ENCODE measurements at regions not wholly inside any gene's neighbourhood (a gene's known extent, or its start where the extent isn't known, plus 50 kb on each side); places are given as distances from the start of the nearest gene placed in this dataset.

DNA sequence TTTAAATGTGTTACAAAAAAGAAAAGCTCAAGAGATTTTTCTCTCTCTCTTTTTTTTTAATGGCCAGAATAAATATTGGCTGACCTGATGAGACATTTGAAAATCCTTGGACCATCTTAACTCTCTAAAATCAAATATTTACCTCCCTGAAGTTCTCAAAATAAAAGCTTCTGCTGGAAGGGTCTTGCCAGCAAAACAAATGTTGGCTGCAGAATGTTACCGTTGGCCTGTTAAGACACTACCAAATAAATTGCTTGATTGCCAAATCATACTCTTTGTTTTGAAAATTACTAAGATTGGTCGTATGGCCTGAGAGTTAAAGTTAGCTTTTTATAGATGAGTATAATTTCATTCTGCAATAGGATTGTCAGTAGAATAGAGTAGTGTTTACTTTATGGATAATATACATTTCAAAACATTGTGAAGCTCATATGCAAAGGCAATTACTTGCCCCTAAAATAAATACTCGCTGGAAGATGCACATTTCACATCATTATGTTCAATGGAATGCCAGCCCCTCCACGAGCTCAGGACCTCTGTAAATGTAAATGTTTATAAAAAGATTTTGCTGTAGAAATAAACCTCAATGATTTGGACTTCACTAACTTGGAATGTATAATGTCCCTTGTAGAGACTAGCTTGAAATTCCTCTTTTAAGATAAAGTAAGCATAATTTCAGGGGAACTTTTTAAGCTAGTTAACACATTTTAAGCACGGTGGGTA is 193.4 kb downstream of the SOX11 start:
- intact Hi-C loops (cut with micrococcal nuclease), result no loop called here
- no peak overlapping the region for H3K4me2 ChIP-seq (replicated peaks; ENCODE audit: low read depth, low read length, poor library complexity, severe bottlenecking)
- CTCF ChIA-PET, result no interaction called here
- H4K20me1 ChIP-seq (ENCODE audit: control insufficient read depth, insufficient read depth, low read length, poor library complexity, severe bottlenecking), result no peaks in the 10 kb centered on the region
- H3K4me3 Mint-ChIP-seq, result no peak overlapping the region
- H3K27me3 ChIP-seq (replicated peaks in 1 of 4; ENCODE audit: control extremely low read depth in 1 of 4, control insufficient read depth in 3 of 4, insufficient read depth in 4 of 4, low read length in 3 of 4), result no peaks in the 10 kb centered on the region
- H3K9me3 Mint-ChIP-seq (ENCODE audit: insufficient read depth), result peaks cover 3% of the 10 kb centered on the region
- no peak overlapping the region for H3K27ac ChIP-seq (ENCODE audit: low read length in 2 of 2)
- H3K36me3 ChIP-seq (replicated peaks in 1 of 2; ENCODE audit: control extremely low read depth in 1 of 2, control insufficient read depth in 1 of 2, extremely low read depth in 1 of 2, insufficient read depth in 2 of 2, low read length in 1 of 2), result no peaks in the 10 kb centered on the region
- H3K4me1 ChIP-seq (ENCODE audit: control insufficient read depth in 2 of 2, insufficient read depth in 2 of 2, low read length in 2 of 2), result no peaks in the 10 kb centered on the region
- H3K4me1 Mint-ChIP-seq, result no peaks in the 10 kb centered on the region
- WGBS (ENCODE audit: insufficient coverage), result no CpG with 5 or more reads among the region's 5 CpGs
- H3K4me3 ChIP-seq (ENCODE audit: control extremely low read depth in 1 of 5, extremely low read depth in 1 of 5, insufficient read depth in 1 of 5, low read depth in 2 of 5, low read length in 4 of 5), result no peak overlapping the region
- TF ChIP-seq, protein P1, sequence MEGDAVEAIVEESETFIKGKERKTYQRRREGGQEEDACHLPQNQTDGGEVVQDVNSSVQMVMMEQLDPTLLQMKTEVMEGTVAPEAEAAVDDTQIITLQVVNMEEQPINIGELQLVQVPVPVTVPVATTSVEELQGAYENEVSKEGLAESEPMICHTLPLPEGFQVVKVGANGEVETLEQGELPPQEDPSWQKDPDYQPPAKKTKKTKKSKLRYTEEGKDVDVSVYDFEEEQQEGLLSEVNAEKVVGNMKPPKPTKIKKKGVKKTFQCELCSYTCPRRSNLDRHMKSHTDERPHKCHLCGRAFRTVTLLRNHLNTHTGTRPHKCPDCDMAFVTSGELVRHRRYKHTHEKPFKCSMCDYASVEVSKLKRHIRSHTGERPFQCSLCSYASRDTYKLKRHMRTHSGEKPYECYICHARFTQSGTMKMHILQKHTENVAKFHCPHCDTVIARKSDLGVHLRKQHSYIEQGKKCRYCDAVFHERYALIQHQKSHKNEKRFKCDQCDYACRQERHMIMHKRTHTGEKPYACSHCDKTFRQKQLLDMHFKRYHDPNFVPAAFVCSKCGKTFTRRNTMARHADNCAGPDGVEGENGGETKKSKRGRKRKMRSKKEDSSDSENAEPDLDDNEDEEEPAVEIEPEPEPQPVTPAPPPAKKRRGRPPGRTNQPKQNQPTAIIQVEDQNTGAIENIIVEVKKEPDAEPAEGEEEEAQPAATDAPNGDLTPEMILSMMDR (IDR thresholded peaks at IDR 0.05), result no peak
- TF ChIP-seq EZH2 (IDR thresholded peaks at IDR 0.05; ENCODE audit: borderline replicate concordance, insufficient read depth, low read depth, low read length, poor library complexity, severe bottlenecking), result no peak
- POLR2A ChIA-PET, result no interaction called here
- H3K9ac ChIP-seq (ENCODE audit: low read length), result no peak overlapping the region
- no peak for DNase-seq
- no peaks in the 10 kb centered on the region for H3K79me2 ChIP-seq (ENCODE audit: control insufficient read depth, insufficient read depth, low read length)
- peaks cover 0 to 5% (median 0%) of the 10 kb centered on the region in 3 donors for H3K9me3 ChIP-seq (ENCODE audit: control extremely low read depth in 1 of 3, control insufficient read depth in 2 of 3, insufficient read depth in 1 of 3, low read length in 2 of 3)
- H3K27me3 Mint-ChIP-seq, result no peaks in the 10 kb centered on the region
- no peak for ATAC-seq (ENCODE audit: low read depth)
- no peak overlapping the region for H2AFZ ChIP-seq (ENCODE audit: insufficient read depth, low read depth, low read length, poor library complexity, severe bottlenecking)
- no peak overlapping the region for H3K27ac Mint-ChIP-seq

DNA sequence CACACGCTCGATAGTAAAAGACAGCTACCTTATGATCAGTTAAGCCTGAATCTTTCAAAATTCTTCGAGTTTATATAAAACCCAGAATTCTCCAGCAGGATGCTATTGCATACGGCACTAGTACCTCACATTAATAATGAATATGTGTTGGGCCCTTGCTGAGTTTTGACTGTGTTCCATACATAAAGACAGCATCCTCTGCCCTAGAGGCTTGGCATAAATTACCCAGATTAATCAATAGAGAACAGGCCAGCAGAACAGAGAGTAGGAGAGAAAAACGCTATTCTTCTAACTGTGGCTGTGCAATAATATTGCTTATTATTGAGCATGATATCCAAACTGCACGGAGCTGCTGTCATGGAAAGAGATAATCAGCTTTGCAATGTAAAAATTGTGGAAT is 194.3 kb downstream of the SOX11 start:
- Mint-ChIP-seq H3K4me3 (no peak overlapping the region), H3K9me3 (ENCODE audit: insufficient read depth) (peaks cover 3% of the 10 kb centered on the region), H3K27me3 (no peaks in the 10 kb centered on the region), H3K27ac (no peak overlapping the region), H3K4me1 (no peaks in the 10 kb centered on the region)
- no peak for DNase-seq
- no peaks in the 10 kb centered on the region for H3K79me2 ChIP-seq (ENCODE audit: control insufficient read depth, insufficient read depth, low read length)
- no peak overlapping the region for H3K4me3 ChIP-seq (ENCODE audit: control extremely low read depth in 1 of 5, extremely low read depth in 1 of 5, insufficient read depth in 1 of 5, low read depth in 2 of 5, low read length in 4 of 5)
- no peak overlapping the region for H2AFZ ChIP-seq (ENCODE audit: insufficient read depth, low read depth, low read length, poor library complexity, severe bottlenecking)
- peaks cover 0 to 5% (median 0%) of the 10 kb centered on the region in 3 donors for H3K9me3 ChIP-seq (ENCODE audit: control extremely low read depth in 1 of 3, control insufficient read depth in 2 of 3, insufficient read depth in 1 of 3, low read length in 2 of 3)
- ChIA-PET CTCF (no interaction called here), POLR2A (no interaction called here)
- H4K20me1 ChIP-seq (ENCODE audit: control insufficient read depth, insufficient read depth, low read length, poor library complexity, severe bottlenecking), result no peaks in the 10 kb centered on the region
- no peak overlapping the region for H3K27ac ChIP-seq (ENCODE audit: low read length in 2 of 2)
- H3K4me1 ChIP-seq (ENCODE audit: control insufficient read depth in 2 of 2, insufficient read depth in 2 of 2, low read length in 2 of 2), result no peaks in the 10 kb centered on the region
- 57% methylated on average over 1 of the region's 6 CpGs for WGBS (ENCODE audit: insufficient coverage)
- no peak overlapping the region for H3K4me2 ChIP-seq (replicated peaks; ENCODE audit: low read depth, low read length, poor library complexity, severe bottlenecking)
- H3K27me3 ChIP-seq (replicated peaks in 1 of 4; ENCODE audit: control extremely low read depth in 1 of 4, control insufficient read depth in 3 of 4, insufficient read depth in 4 of 4, low read length in 3 of 4), result no peaks in the 10 kb centered on the region
- no peaks in the 10 kb centered on the region for H3K36me3 ChIP-seq (replicated peaks in 1 of 2; ENCODE audit: control extremely low read depth in 1 of 2, control insufficient read depth in 1 of 2, extremely low read depth in 1 of 2, insufficient read depth in 2 of 2, low read length in 1 of 2)
- ATAC-seq (ENCODE audit: low read depth), result no peak
- intact Hi-C loops (cut with micrococcal nuclease), result no loop called here
- no peak overlapping the region for H3K9ac ChIP-seq (ENCODE audit: low read length)
- TF ChIP-seq, protein P1 (IDR thresholded peaks at IDR 0.05), result no peak
- no peak for TF ChIP-seq EZH2 (IDR thresholded peaks at IDR 0.05; ENCODE audit: borderline replicate concordance, insufficient read depth, low read depth, low read length, poor library complexity, severe bottlenecking)

Data from B cell (primary cell).